HepG2 (cell line): ENCODE measurements at regions not wholly inside any gene's neighbourhood (a gene's known extent, or its start where the extent isn't known, plus 50 kb on each side); places are given as distances from the start of the nearest gene placed in this dataset.

Experiments
- ATAC-seq: fragments of 200-7000 bp; cut with Tn5 transposase; 3 replicates; pipeline ENCODE4 v1.9.1; 2020; ENCODE audit warnings: mild to moderate bottlenecking, moderate library complexity
- BruUV-seq: library from RNA; stranded (reverse); fragments of 400-500 nt; replicated peaks from 2 replicates; lab custom pipeline; 2021; lab: Mats Ljungman, UMichigan
- CTCF ChIA-PET: fragments of 300-600 bp; formaldehyde crosslinking; extraction: SDS; loops from one replicate; lab custom pipeline; 2021; ENCODE audit warnings: low total read pairs, inconsistent platforms, low intra/inter-chr PET ratio; lab: Yijun Ruan, JAX
- POLR2A ChIA-PET: fragments of 350-600 bp; sonication (Branson Sonifier 250); formaldehyde crosslinking; loops from one replicate; lab custom pipeline; 2020; ENCODE audit warnings: antibody characterized with exemption, inconsistent platforms; lab: Yijun Ruan, JAX
- DNase-seq: peaks from one replicate; pipeline ENCODE4 v3.0.0-alpha.2; 2015; ENCODE audit warnings: low spot score
- FAIRE-seq: peaks from 3 replicates; lab custom pipeline; 2011; peaks lifted over from hg19 to GRCh38; lab: Jason Lieb, UNC
- H2AFZ ChIP-seq: one replicate; pipeline ENCODE4 v1.6.1; 2011; ENCODE audit warnings: low read length, inconsistent platforms
- H3K27ac ChIP-seq: fragments of 300-600 bp; 3 replicates; pipeline ENCODE4 v1.8.0; 2011; ENCODE audit warnings: mixed run types, mild to moderate bottlenecking, mixed read lengths, low read length, inconsistent platforms; ENCODE audit not compliant: insufficient read depth; ENCODE audit errors: extremely low read length
- H3K27me3 ChIP-seq, 2 experiments: fragments of 200-600 bp in 1 of 2; 2 replicates in 1 of 2; 3 replicates in 1 of 2; pipeline versions ENCODE4 v1.6.0 to v1.8.0; 2011; ENCODE audit warnings: low read length in 2 of 2, mild to moderate bottlenecking in 2 of 2, moderate library complexity in 2 of 2, inconsistent platforms in 1 of 2; ENCODE audit not compliant: insufficient read depth in 2 of 2, control insufficient read depth in 1 of 2
- H3K36me3 ChIP-seq, 2 experiments: fragments of 200-600 bp in 1 of 2; replicated peaks in 1 of 2; 2 replicates in 1 of 2; 3 replicates in 1 of 2; pipeline versions ENCODE4 v1.5.1 to v1.8.0; 2011; ENCODE audit warnings: low read length in 2 of 2, inconsistent platforms in 1 of 2; ENCODE audit not compliant: insufficient read depth in 2 of 2, control insufficient read depth in 1 of 2
- H3K4me1 ChIP-seq: 2 replicates; pipeline ENCODE4 v1.5.1; 2012; ENCODE audit warnings: low read length, inconsistent platforms; ENCODE audit not compliant: insufficient read depth
- H3K4me2 ChIP-seq: 2 replicates; pipeline ENCODE4 v1.6.0; 2011; ENCODE audit warnings: low read depth, low read length, inconsistent platforms
- H3K4me3 ChIP-seq, 3 experiments: fragments of 200-600 bp in 1 of 3; sonication (generic), shearing (Covaris generic) in 1 of 3; replicated peaks in 1 of 3; 2 replicates each; pipeline ENCODE4 v1.5.1; 2011 to 2016; ENCODE audit warnings: low read length in 3 of 3, inconsistent platforms in 2 of 3, low read depth in 2 of 3, mild to moderate bottlenecking in 2 of 3, control low read depth in 1 of 3, mixed read lengths in 1 of 3; ENCODE audit not compliant: insufficient read depth in 1 of 3
- H3K79me2 ChIP-seq: one replicate; pipeline ENCODE4 v1.6.1; 2011; ENCODE audit warnings: low read length, inconsistent platforms; ENCODE audit not compliant: insufficient read depth
- H3K9ac ChIP-seq: 2 replicates; pipeline ENCODE4 v1.6.0; 2011; ENCODE audit warnings: mild to moderate bottlenecking, low read depth, low read length, inconsistent platforms; ENCODE audit not compliant: insufficient read depth
- H3K9me3 ChIP-seq: 2 replicates; pipeline ENCODE4 v1.5.1; 2012; ENCODE audit warnings: mild to moderate bottlenecking, low read length
- H4K20me1 ChIP-seq: 2 replicates; pipeline ENCODE4 v1.6.0; 2011; ENCODE audit warnings: inconsistent platforms, mild to moderate bottlenecking, low read length, moderate library complexity; ENCODE audit not compliant: insufficient read depth
- THYN1 ChIP-seq: sonication (generic); formaldehyde crosslinking; IDR thresholded peaks from 2 replicates; pipeline ENCODE4 v1.8.1; 2023; ENCODE audit warnings: low read depth, mild to moderate bottlenecking, moderate library complexity, missing genetic modification reagents, borderline replicate concordance
- ZBTB38 ChIP-seq: sonication (generic); formaldehyde crosslinking; IDR thresholded peaks from 2 replicates; pipeline ENCODE4 v1.5.1; 2020; ENCODE audit warnings: mild to moderate bottlenecking, missing genetic modification reagents
- ZNF432 ChIP-seq: sonication (generic); formaldehyde crosslinking; IDR thresholded peaks from 2 replicates; pipeline ENCODE4 v1.5.0; 2020; ENCODE audit warnings: missing genetic modification reagents, mild to moderate bottlenecking, borderline replicate concordance
- WGBS: methylation state at CpG from one replicate; pipeline ENCODE4 v1.1.6; 2017; ENCODE audit warnings: low lambda C conversion rate; 5-methylcytosine and 5-hydroxymethylcytosine counted together
- in situ Hi-C: cut with HindIII; loops from 2 replicates; pipeline ENCODE4 v1.10.0; 2017; ENCODE audit warnings: low pct_unique_long_range_greater_than_20kb; ENCODE audit not compliant: extremely low pct_ligation_motif_present
- intact Hi-C: fragments of 100-400 bp; cut with micrococcal nuclease; formaldehyde crosslinking; loops from one replicate; pipeline ENCODE4 v1.10.0; 2022; ENCODE audit not compliant: unreplicated experiment
- TF ChIP-seq, protein P1 (sequence below): IDR thresholded peaks from 2 replicates; pipeline ENCODE4 v1.6.1; 2016
- TF ChIP-seq, protein P2 (sequence below), 2 experiments: sonication (generic) in 1 of 2; formaldehyde crosslinking in 1 of 2; IDR thresholded peaks; 2 replicates each; pipeline versions ENCODE4 v1.4.0 to v1.6.1; 2018 to 2020; ENCODE audit warnings: missing genetic modification reagents in 2 of 2, borderline replicate concordance in 1 of 2, low read depth in 1 of 2, mild to moderate bottlenecking in 1 of 2, missing biosample characterization in 1 of 2

DNA sequence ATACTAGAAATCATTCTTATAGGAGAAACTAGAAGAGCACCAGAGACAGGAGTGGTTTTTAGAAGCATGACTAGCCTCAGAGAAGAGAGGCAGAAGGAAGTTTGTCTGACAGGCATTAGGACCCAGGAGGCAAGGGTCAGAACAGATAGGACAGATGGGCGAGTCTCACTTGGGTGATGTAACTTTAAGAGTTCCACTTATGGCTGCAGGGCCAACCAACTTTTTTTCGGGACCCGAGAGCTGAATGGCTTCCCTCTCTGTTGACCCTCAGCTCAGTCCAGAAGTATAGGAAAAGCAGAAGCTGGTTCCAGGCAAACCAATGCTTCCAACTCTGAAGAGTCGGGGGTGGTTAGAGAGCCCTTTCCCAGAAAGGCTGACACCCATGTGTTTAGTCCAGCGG, 136.6 kb upstream of the SETMAR start:
- no peak overlapping the region for H3K27ac ChIP-seq
- H3K9me3 ChIP-seq = no peaks in the 10 kb centered on the region
- H3K27me3 ChIP-seq = no peaks in the 10 kb centered on the region
- H3K4me1 ChIP-seq = no peaks in the 10 kb centered on the region
- in situ Hi-C loops = no loop called here
- H3K36me3 ChIP-seq = no peaks in the 10 kb centered on the region
- CTCF ChIA-PET = no interaction called here
- ATAC-seq (no peak), DNase-seq (no peak), FAIRE-seq (no peak)
- BruUV-seq = no TSS peak
- H3K79me2 ChIP-seq = no peaks in the 10 kb centered on the region
- TF ChIP-seq ZBTB38 (CRISPR knock-in tag) (no peak), ZNF432 (CRISPR knock-in tag) (no peak), THYN1 (no peak)
- TF ChIP-seq, protein P1, sequence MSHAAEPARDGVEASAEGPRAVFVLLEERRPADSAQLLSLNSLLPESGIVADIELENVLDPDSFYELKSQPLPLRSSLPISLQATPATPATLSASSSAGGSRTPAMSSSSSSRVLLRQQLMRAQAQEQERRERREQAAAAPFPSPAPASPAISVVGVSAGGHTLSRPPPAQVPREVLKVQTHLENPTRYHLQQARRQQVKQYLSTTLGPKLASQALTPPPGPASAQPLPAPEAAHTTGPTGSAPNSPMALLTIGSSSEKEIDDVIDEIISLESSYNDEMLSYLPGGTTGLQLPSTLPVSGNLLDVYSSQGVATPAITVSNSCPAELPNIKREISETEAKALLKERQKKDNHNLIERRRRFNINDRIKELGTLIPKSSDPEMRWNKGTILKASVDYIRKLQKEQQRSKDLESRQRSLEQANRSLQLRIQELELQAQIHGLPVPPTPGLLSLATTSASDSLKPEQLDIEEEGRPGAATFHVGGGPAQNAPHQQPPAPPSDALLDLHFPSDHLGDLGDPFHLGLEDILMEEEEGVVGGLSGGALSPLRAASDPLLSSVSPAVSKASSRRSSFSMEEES (CRISPR knock-in tag) = no peak
- TF ChIP-seq, protein P2, sequence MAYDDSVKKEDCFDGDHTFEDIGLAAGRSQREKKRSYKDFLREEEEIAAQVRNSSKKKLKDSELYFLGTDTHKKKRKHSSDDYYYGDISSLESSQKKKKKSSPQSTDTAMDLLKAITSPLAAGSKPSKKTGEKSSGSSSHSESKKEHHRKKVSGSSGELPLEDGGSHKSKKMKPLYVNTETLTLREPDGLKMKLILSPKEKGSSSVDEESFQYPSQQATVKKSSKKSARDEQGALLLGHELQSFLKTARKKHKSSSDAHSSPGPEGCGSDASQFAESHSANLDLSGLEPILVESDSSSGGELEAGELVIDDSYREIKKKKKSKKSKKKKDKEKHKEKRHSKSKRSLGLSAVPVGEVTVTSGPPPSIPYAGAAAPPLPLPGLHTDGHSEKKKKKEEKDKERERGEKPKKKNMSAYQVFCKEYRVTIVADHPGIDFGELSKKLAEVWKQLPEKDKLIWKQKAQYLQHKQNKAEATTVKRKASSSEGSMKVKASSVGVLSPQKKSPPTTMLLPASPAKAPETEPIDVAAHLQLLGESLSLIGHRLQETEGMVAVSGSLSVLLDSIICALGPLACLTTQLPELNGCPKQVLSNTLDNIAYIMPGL (CRISPR knock-in tag; IDR thresholded peaks at IDR 0.05; ENCODE audit: borderline replicate concordance in 1 of 2, low read depth in 1 of 2) = no peak
- H3K9ac ChIP-seq = no peak overlapping the region
- POLR2A ChIA-PET = no interaction called here
- 34% methylated on average over 5 of the region's 5 CpGs for WGBS
- no peaks in the 10 kb centered on the region for H4K20me1 ChIP-seq
- intact Hi-C loops = no loop called here
- no peak overlapping the region for H3K4me2 ChIP-seq
- no peak overlapping the region for H3K4me3 ChIP-seq
- no peak overlapping the region for H2AFZ ChIP-seq
